Esophagus squamous epithelium (tissue), 4 donors: ENCODE measurements at regions not wholly inside any gene's neighbourhood (a gene's known extent, or its start where the extent isn't known, plus 50 kb on each side); places are given as distances from the start of the nearest gene placed in this dataset.

Experiments used
- CTCF ChIP-seq, 6 experiments: fragments of 450-650 bp in 4 of 6; fragments of 200-600 bp in 2 of 6; sonication (generic) in 2 of 6; IDR thresholded peaks; one replicate each; pipeline ENCODE4 v1.5.1; 2016 to 2019; ENCODE audit warnings: antibody characterized with exemption in 6 of 6, mild to moderate bottlenecking in 4 of 6, moderate library complexity in 4 of 6
- POLR2A ChIP-seq, 4 donors: fragments of 450-650 bp; IDR thresholded peaks; one replicate each; pipeline ENCODE4 v1.6.1; 2017; ENCODE audit warnings: antibody characterized with exemption in 4 of 4, mild to moderate bottlenecking in 4 of 4, moderate library complexity in 3 of 4

GRCh38 chr1:213617133-213617532 is 370.6 kb upstream of the PROX1 start:
- TF ChIP-seq CTCF (IDR thresholded peaks at IDR 0.05) = no peak
- TF ChIP-seq POLR2A (IDR thresholded peaks at IDR 0.05) = no peak
